ENCODE measurements at regions not wholly inside any gene's neighbourhood (a gene's known extent, or its start where the extent isn't known, plus 50 kb on each side); places are given as distances from the start of the nearest gene placed in this dataset.

DNA sequence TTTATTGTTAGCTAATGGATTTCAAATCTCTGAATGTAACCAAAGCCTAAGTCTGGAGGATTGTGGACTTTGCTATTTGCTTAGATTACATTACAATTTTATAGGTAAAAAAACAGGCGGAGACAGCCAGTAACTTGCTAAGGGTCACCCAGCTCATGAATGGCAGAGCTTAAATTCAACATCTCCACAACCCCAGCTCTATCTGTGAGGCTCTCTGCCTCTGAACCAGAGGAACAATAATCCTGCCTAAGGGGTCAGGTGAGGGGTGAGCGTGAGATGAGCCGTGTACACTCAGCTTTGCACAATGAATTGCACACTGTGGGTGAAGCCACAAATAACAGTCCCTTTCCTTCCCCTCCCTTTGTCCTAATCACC is 69.8 kb upstream of the SPATA12 start:
- WGBS, 2 experiments (ENCODE audit: low coverage in 1 of 2, low lambda C conversion rate in 2 of 2, missing lambda C conversion rate in 2 of 2): 76 to 88% methylated on average over 3 of the region's 3 CpGs
- no peak overlapping the region for H3K9ac ChIP-seq

DNA sequence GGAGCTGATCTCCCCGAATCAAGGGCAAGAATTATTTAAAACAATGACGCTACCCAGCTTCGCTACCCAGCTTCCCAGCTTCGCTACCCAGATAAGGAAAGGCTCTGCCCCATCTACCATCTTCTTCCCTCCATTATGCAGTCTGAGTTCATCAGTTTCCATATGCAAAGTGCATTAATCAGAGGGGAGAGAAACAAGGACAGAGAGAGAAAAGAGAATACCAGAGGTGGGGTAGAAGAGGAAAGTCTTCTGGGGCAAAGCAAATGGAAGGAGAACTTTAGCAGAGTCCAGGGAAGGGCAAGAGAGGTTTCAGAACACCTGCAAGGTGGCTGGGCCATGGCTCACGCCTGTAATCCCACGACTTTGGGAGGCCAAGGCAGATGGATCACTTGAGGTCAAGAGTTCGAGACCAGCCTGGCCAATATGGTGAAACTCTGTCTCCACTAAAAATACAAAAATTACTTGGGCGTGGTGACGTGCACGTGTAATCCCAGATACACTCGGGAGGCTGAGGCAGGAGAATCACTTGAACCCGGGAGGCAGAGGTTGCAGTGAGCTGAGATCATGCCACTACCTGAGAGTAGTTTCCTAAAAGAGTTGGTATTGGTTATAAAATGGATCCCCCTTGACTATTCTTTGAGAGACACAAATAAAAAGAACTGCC is 70.4 kb upstream of the SPATA12 start:
- no peaks in the 10 kb centered on the region for H4K20me1 ChIP-seq (ENCODE audit: insufficient read depth)
- peaks cover 11% of the 10 kb centered on the region for H3K4me1 ChIP-seq (ENCODE audit: insufficient read depth)
- 60 to 65% methylated on average over 12 of the region's 12 CpGs for WGBS, 2 experiments (ENCODE audit: low coverage in 1 of 2, low lambda C conversion rate in 2 of 2, missing lambda C conversion rate in 2 of 2)
- H3K4me2 ChIP-seq (ENCODE audit: unreplicated experiment): no peak overlapping the region
- TF ChIP-seq EZH2 (IDR thresholded peaks at IDR 0.05; ENCODE audit: insufficient read depth, poor library complexity, severe bottlenecking) (no peak), EZH2phosphoT487 (IDR thresholded peaks at IDR 0.05; ENCODE audit: insufficient read depth, low read depth) (no peak)
- no peak overlapping the region for H3K4me3 ChIP-seq
- no peaks in the 10 kb centered on the region for H3K9me3 ChIP-seq (ENCODE audit: low read depth)
- no peaks in the 10 kb centered on the region for H3K79me2 ChIP-seq (ENCODE audit: insufficient read depth)
- in situ Hi-C loops (cut with MboI): loop anchor here (5.0 to 10.0 kb wide), 2 partner anchors 195 to 288 kb away; no protein-coding TSS in a partner anchor
- no peaks in the 10 kb centered on the region for H3K27me3 ChIP-seq (replicated peaks; ENCODE audit: insufficient read depth)
- no peak overlapping the region for H3K27ac ChIP-seq
- no peak for DNase-seq
- peaks cover 4% of the 10 kb centered on the region; the same call in 1 of the 2 replicates for H3F3A ChIP-seq (ENCODE audit: insufficient read depth)
- no peaks in the 10 kb centered on the region for H3K36me3 ChIP-seq (ENCODE audit: low read depth)
- H3K9ac ChIP-seq: no peak overlapping the region
- no peaks in the 10 kb centered on the region for H3K9me2 ChIP-seq (ENCODE audit: insufficient read depth)
- no peak overlapping the region for H2AFZ ChIP-seq

More for the DNA sequence above, 69.8 kb upstream of the SPATA12 start:
- DNase-seq: no peak
- Histone ChIP-seq H4K20me1 (ENCODE audit: insufficient read depth) (no peaks in the 10 kb centered on the region), H3K27me3 (replicated peaks; ENCODE audit: insufficient read depth) (no peaks in the 10 kb centered on the region), H3F3A (ENCODE audit: insufficient read depth) (peaks cover 4% of the 10 kb centered on the region; the same call in 1 of the 2 replicates), H2AFZ (no peak overlapping the region), H3K4me1 (ENCODE audit: insufficient read depth) (peaks cover 7% of the 10 kb centered on the region), H3K27ac (no peak overlapping the region), H3K9me2 (ENCODE audit: insufficient read depth) (no peaks in the 10 kb centered on the region), H3K36me3 (ENCODE audit: low read depth) (no peaks in the 10 kb centered on the region), H3K9me3 (ENCODE audit: low read depth) (no peaks in the 10 kb centered on the region), H3K79me2 (ENCODE audit: insufficient read depth) (no peaks in the 10 kb centered on the region), H3K4me3 (no peak overlapping the region), H3K4me2 (ENCODE audit: unreplicated experiment) (no peak overlapping the region)
- in situ Hi-C loops (cut with MboI): loop anchor here (5.0 kb wide), 1 partner anchor 288 kb away; no protein-coding TSS in a partner anchor
- TF ChIP-seq EZH2 (IDR thresholded peaks at IDR 0.05; ENCODE audit: insufficient read depth, poor library complexity, severe bottlenecking): no peak
- no peak for TF ChIP-seq EZH2phosphoT487 (IDR thresholded peaks at IDR 0.05; ENCODE audit: insufficient read depth, low read depth)

DNA sequence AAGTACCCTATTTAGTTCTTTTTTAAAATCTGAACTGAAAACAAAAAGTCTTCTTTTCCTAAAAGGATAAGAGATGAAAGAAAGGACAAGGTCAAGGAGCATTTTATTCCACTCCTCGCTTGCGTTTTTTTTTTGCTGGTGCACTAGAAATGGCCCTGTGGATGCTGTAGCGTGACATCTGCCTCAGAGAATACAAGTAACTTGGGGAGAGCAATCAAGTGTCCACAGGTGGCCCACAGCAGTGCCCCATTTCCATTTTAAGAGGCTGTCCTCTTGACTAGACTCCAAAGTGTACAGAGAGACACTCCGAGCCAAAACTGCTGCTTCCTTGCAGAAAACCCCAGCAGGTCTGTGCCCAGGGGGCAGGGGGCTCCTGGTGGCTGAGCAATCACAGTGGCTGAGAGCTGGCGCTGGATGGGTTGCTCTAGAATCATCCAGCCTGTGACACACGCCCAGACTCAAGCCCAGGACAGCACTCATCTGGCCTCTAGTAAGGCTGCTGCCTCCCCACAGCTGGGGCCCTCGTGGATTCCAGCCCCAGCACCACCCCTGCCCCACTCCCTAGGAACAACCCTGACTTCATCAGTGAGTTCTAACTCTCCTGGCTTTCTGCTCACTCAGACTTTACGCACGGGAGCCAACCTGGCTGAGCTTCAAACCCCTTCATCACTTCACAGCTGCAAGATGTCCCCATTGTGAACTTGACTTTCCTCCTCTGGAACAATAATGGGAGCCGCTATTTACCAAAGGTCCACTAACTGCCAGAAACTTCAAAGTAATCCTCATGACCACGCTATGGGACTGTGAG is 71.1 kb upstream of the SPATA12 start:
- no peak overlapping the region for H2AFZ ChIP-seq
- in situ Hi-C loops (cut with MboI): loop anchor here (10.0 kb wide), 1 partner anchor 195 kb away; no protein-coding TSS in a partner anchor

DNA sequence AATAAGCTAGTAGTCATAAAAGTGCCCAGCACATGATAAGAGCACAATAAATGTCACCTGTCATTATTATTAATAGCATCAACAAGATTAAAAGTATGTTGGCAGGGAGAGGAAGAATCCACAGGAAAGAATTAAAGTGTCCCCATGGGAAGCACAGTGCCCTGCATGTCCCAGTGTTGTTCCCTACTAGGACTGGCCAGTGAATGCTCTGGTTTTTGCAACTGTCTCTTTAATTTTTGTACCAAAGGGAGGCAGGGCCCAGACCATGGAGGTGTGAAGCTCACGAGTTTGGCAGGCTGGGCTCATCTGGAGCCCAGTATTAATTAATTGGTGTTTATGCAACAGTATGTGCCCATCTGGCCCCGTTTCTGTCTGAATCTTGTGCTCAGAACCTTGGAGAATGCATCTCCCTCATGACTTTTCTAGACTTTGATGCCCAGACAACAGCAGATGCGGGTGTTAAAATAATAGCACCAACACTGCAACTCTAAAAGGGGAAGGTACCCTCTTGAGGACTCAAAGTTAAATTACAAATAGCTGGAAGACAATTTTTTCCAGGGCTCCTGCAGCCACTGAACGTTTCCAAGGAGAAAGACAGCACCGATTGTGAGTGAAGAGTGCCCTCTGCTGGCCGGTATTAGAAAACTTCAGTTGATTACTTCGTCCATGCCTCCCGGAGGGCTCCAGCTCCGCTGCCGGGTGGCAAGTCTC is 71.9 kb upstream of the SPATA12 start:
- Histone ChIP-seq H3K27ac (no peak overlapping the region), H3F3A (ENCODE audit: insufficient read depth) (peaks cover 4% of the 10 kb centered on the region; the same call in 1 of the 2 replicates), H2AFZ (no peak overlapping the region), H3K79me2 (ENCODE audit: insufficient read depth) (no peaks in the 10 kb centered on the region), H3K9me2 (ENCODE audit: insufficient read depth) (no peaks in the 10 kb centered on the region), H3K27me3 (replicated peaks; ENCODE audit: insufficient read depth) (no peaks in the 10 kb centered on the region), H3K4me1 (ENCODE audit: insufficient read depth) (peaks cover 11% of the 10 kb centered on the region), H3K9ac (no peak overlapping the region), H4K20me1 (ENCODE audit: insufficient read depth) (no peaks in the 10 kb centered on the region), H3K4me3 (no peak overlapping the region), H3K36me3 (ENCODE audit: low read depth) (no peaks in the 10 kb centered on the region), H3K4me2 (ENCODE audit: unreplicated experiment) (no peak overlapping the region), H3K9me3 (ENCODE audit: low read depth) (no peaks in the 10 kb centered on the region)
- no peak for TF ChIP-seq EZH2 (IDR thresholded peaks at IDR 0.05; ENCODE audit: insufficient read depth, poor library complexity, severe bottlenecking)
- TF ChIP-seq EZH2phosphoT487 (IDR thresholded peaks at IDR 0.05; ENCODE audit: insufficient read depth, low read depth): no peak
- DNase-seq: peak; percentile 84
- in situ Hi-C loops (cut with MboI): loop anchor here (10.0 kb wide), 1 partner anchor 194 kb away; no protein-coding TSS in a partner anchor
- WGBS, 2 experiments (ENCODE audit: low coverage in 1 of 2, low lambda C conversion rate in 2 of 2, missing lambda C conversion rate in 2 of 2): 9 to 11% methylated on average over 10 of the region's 10 CpGs

More for the DNA sequence above, 71.1 kb upstream of the SPATA12 start:
- no peak for TF ChIP-seq EZH2phosphoT487 (IDR thresholded peaks at IDR 0.05; ENCODE audit: insufficient read depth, low read depth)
- TF ChIP-seq EZH2 (IDR thresholded peaks at IDR 0.05; ENCODE audit: insufficient read depth, poor library complexity, severe bottlenecking): no peak
- Histone ChIP-seq H3K4me3 (no peak overlapping the region), H3K9ac (no peak overlapping the region), H3K4me1 (ENCODE audit: insufficient read depth) (peaks cover 11% of the 10 kb centered on the region), H3K27ac (no peak overlapping the region), H3K9me2 (ENCODE audit: insufficient read depth) (no peaks in the 10 kb centered on the region), H3K4me2 (ENCODE audit: unreplicated experiment) (no peak overlapping the region), H3K27me3 (replicated peaks; ENCODE audit: insufficient read depth) (no peaks in the 10 kb centered on the region), H3K79me2 (ENCODE audit: insufficient read depth) (no peaks in the 10 kb centered on the region), H3K9me3 (ENCODE audit: low read depth) (no peaks in the 10 kb centered on the region), H4K20me1 (ENCODE audit: insufficient read depth) (no peaks in the 10 kb centered on the region), H3F3A (ENCODE audit: insufficient read depth) (peaks cover 4% of the 10 kb centered on the region; the same call in 1 of the 2 replicates), H3K36me3 (ENCODE audit: low read depth) (no peaks in the 10 kb centered on the region)
- WGBS, 2 experiments (ENCODE audit: low coverage in 1 of 2, low lambda C conversion rate in 2 of 2, missing lambda C conversion rate in 2 of 2): 16 to 22% methylated on average over 10 to 11 of the region's 11 CpGs
- DNase-seq: no peak
